Natural killer cell (primary cell): ENCODE measurements at regions not wholly inside any gene's neighbourhood (a gene's known extent, or its start where the extent isn't known, plus 50 kb on each side); places are given as distances from the start of the nearest gene placed in this dataset.

Experiments used
- ATAC-seq, 3 donors: fragments of 150-1000 bp in 2 of 3; fragments of 200-7000 bp in 1 of 3; cut with Tn5 transposase; 1 replicate in 1 of 3; 2 replicates in 2 of 3; pipeline ENCODE4 v1.10.0; 2021; ENCODE audit warnings: mild to moderate bottlenecking in 2 of 3, moderate library complexity in 2 of 3
- DNase-seq, 2 donors: peaks; one replicate each; pipeline versions ENCODE4 v3.0.0 to v3.0.0-alpha.2; 2013 to 2021; ENCODE audit warnings: mixed read lengths in 1 of 2
- H3K27ac ChIP-seq: one replicate; pipeline ENCODE4 v1.5.1; 2013; ENCODE audit warnings: mild to moderate bottlenecking, low read length
- H3K27me3 ChIP-seq: one replicate; pipeline ENCODE4 v1.6.1; 2013; ENCODE audit warnings: low read length; ENCODE audit not compliant: control insufficient read depth, insufficient read depth
- H3K36me3 ChIP-seq: one replicate; pipeline ENCODE4 v1.6.1; 2013; ENCODE audit warnings: low read length; ENCODE audit not compliant: control insufficient read depth, insufficient read depth
- H3K4me1 ChIP-seq: one replicate; pipeline ENCODE4 v1.6.1; 2013; ENCODE audit warnings: low read length; ENCODE audit not compliant: control insufficient read depth, insufficient read depth
- H3K4me3 ChIP-seq: one replicate; pipeline ENCODE4 v1.5.1; 2013; ENCODE audit warnings: low read length
- H3K9me3 ChIP-seq: one replicate; pipeline ENCODE4 v1.6.1; 2013; ENCODE audit warnings: low read length; ENCODE audit not compliant: control insufficient read depth, insufficient read depth
- H3K27ac Mint-ChIP-seq, 2 donors: one replicate each; pipeline ENCODE4 v1.8.0; 2022; ENCODE audit warnings: mild to moderate bottlenecking in 2 of 2, mixed read lengths in 2 of 2, moderate library complexity in 1 of 2
- H3K27me3 Mint-ChIP-seq, 2 donors: one replicate each; pipeline ENCODE4 v1.8.0; 2022; ENCODE audit warnings: low read depth in 2 of 2, mixed read lengths in 2 of 2
- H3K36me3 Mint-ChIP-seq: one replicate; pipeline ENCODE4 v1.8.0; 2022; ENCODE audit warnings: mixed read lengths
- H3K4me1 Mint-ChIP-seq, 2 donors: one replicate each; pipeline ENCODE4 v1.8.0; 2022; ENCODE audit warnings: mixed read lengths in 2 of 2
- H3K4me3 Mint-ChIP-seq: one replicate; pipeline ENCODE4 v1.8.0; 2022; ENCODE audit warnings: mild to moderate bottlenecking, moderate library complexity, mixed read lengths
- H3K9me3 Mint-ChIP-seq, 2 donors: one replicate each; pipeline ENCODE4 v1.8.0; 2022; ENCODE audit warnings: mixed read lengths in 2 of 2
- CTCF ChIP-seq: fragments of 200-600 bp; IDR thresholded peaks from one replicate; pipeline ENCODE4 v1.8.0; 2022; ENCODE audit warnings: antibody characterized with exemption
- WGBS: methylation state at CpG from one replicate; pipeline ENCODE4 v1.1.7; 2013; ENCODE audit warnings: missing lambda C conversion rate; ENCODE audit not compliant: insufficient coverage; 5-methylcytosine and 5-hydroxymethylcytosine counted together
- intact Hi-C: fragments of 100-400 bp; cut with micrococcal nuclease; formaldehyde crosslinking; loops from one replicate; pipeline ENCODE4 v1.14.2; 2022

- ATAC-seq (no peak), DNase-seq (no peak)
- no peak for TF ChIP-seq CTCF
- Histone ChIP-seq H3K27me3 (no peaks in the 10 kb centered on the region), H3K9me3 (no peaks in the 10 kb centered on the region), H3K27ac (no peak overlapping the region), H3K4me1 (no peaks in the 10 kb centered on the region), H3K4me3 (no peak overlapping the region), H3K36me3 (no peaks in the 10 kb centered on the region)
- H3K4me3 Mint-ChIP-seq, result no peak overlapping the region
- H3K27ac Mint-ChIP-seq, result no peak overlapping the region
- no peaks in the 10 kb centered on the region for H3K36me3 Mint-ChIP-seq
- no peaks in the 10 kb centered on the region for H3K9me3 Mint-ChIP-seq
- WGBS, result 63% methylated on average over 3 of the region's 3 CpGs
- intact Hi-C loops, result no loop called here
- H3K27me3 Mint-ChIP-seq, result peaks cover 16 to 36% of the 10 kb centered on the region in 2 donors
- H3K4me1 Mint-ChIP-seq, result no peaks in the 10 kb centered on the region
These were observed 185.3 kb downstream of the TMEM132E start for GRCh38 chr17:34764716-34765115.

- H3K27me3 ChIP-seq, result no peaks in the 10 kb centered on the region
- H3K4me1 ChIP-seq, result no peaks in the 10 kb centered on the region
- DNase-seq, result no peak
- no peak overlapping the region for H3K27ac Mint-ChIP-seq
- H3K36me3 Mint-ChIP-seq, result no peaks in the 10 kb centered on the region
- H3K27me3 Mint-ChIP-seq, result peaks cover 16 to 36% of the 10 kb centered on the region in 2 donors
- WGBS, result 73% methylated on average over 6 of the region's 7 CpGs
- H3K9me3 Mint-ChIP-seq, result no peaks in the 10 kb centered on the region
- no peak overlapping the region for H3K4me3 ChIP-seq
- intact Hi-C loops, result no loop called here
- no peaks in the 10 kb centered on the region for H3K4me1 Mint-ChIP-seq
- H3K9me3 ChIP-seq, result no peaks in the 10 kb centered on the region
- no peaks in the 10 kb centered on the region for H3K36me3 ChIP-seq
- no peak for TF ChIP-seq CTCF
- no peak for ATAC-seq
- H3K4me3 Mint-ChIP-seq, result no peak overlapping the region
- no peak overlapping the region for H3K27ac ChIP-seq
These were observed 184.6 kb downstream of the TMEM132E start for GRCh38 chr17:34763728-34764665.

GRCh38 chr17:34762078-34762477, 182.7 kb downstream of the TMEM132E start:
- H3K36me3 ChIP-seq, result no peaks in the 10 kb centered on the region
- H3K4me1 Mint-ChIP-seq, result no peaks in the 10 kb centered on the region
- no peaks in the 10 kb centered on the region for H3K9me3 ChIP-seq
- no peak overlapping the region for H3K27ac ChIP-seq
- H3K27ac Mint-ChIP-seq, result no peak overlapping the region
- peaks cover 16 to 25% of the 10 kb centered on the region in 2 donors for H3K27me3 Mint-ChIP-seq
- H3K27me3 ChIP-seq, result no peaks in the 10 kb centered on the region
- intact Hi-C loops, result no loop called here
- H3K9me3 Mint-ChIP-seq, result no peaks in the 10 kb centered on the region
- DNase-seq (no peak), ATAC-seq (no peak)
- H3K4me3 Mint-ChIP-seq, result no peak overlapping the region
- no peak for TF ChIP-seq CTCF
- no peaks in the 10 kb centered on the region for H3K36me3 Mint-ChIP-seq
- H3K4me1 ChIP-seq, result no peaks in the 10 kb centered on the region
- 80% methylated on average over 3 of the region's 3 CpGs for WGBS
- no peak overlapping the region for H3K4me3 ChIP-seq
